ENCODE measurements at regions not wholly inside any gene's neighbourhood (a gene's known extent, or its start where the extent isn't known, plus 50 kb on each side); places are given as distances from the start of the nearest gene placed in this dataset.

GRCh38 chr1:239939602-239940001 lies 152.1 kb upstream of the FMN2 start:
- Histone ChIP-seq H3K27me3 (replicated peaks in 1 of 4; ENCODE audit: control insufficient read depth in 3 of 4, extremely low read depth in 1 of 4, insufficient read depth in 3 of 4, low read length in 3 of 4) (no peaks in the 10 kb centered on the region), H3K9me3 (ENCODE audit: insufficient read depth in 2 of 2, low read depth in 1 of 2, low read length in 1 of 2) (peaks cover 11 to 13% of the 10 kb centered on the region in 2 experiments), H3K27ac (ENCODE audit: low read depth, low read length) (no peak overlapping the region), H2BK5ac (ENCODE audit: low read depth, low read length) (no peak overlapping the region), H3K4me1 (replicated peaks in 1 of 4; ENCODE audit: control insufficient read depth in 3 of 4, insufficient read depth in 4 of 4, low read length in 3 of 4) (no peaks in the 10 kb centered on the region), H3K36me3 (ENCODE audit: control insufficient read depth in 2 of 4, insufficient read depth in 4 of 4, low read length in 3 of 4) (no peaks in the 10 kb centered on the region), H4K91ac (replicated peaks; ENCODE audit: insufficient read length, low read length) (no peak overlapping the region), H3K4ac (replicated peaks; ENCODE audit: insufficient read length, low read depth, low read length) (no peak overlapping the region), H3K79me1 (ENCODE audit: low read depth, low read length) (no peaks in the 10 kb centered on the region), H2BK120ac (replicated peaks; ENCODE audit: low read depth, low read length) (no peak overlapping the region), H3K23ac (ENCODE audit: insufficient read length) (no peak overlapping the region), H4K5ac (ENCODE audit: insufficient read length, low read depth, low read length) (no peak overlapping the region), H3K79me2 (ENCODE audit: control insufficient read depth in 1 of 2, insufficient read depth in 2 of 2, low read length in 2 of 2) (no peaks in the 10 kb centered on the region), H4K8ac (ENCODE audit: extremely low read depth, insufficient read depth, low read length) (no peak overlapping the region), H3K9ac (replicated peaks in 1 of 4; ENCODE audit: extremely low read depth in 1 of 4, low read depth in 3 of 4, low read length in 3 of 4) (no peak overlapping the region), H4K20me1 (replicated peaks in 1 of 2; ENCODE audit: control insufficient read depth in 1 of 2, insufficient read depth in 2 of 2, low read length in 2 of 2) (no peaks in the 10 kb centered on the region), H2BK15ac (ENCODE audit: low read length) (no peak overlapping the region), H3K18ac (ENCODE audit: extremely low read depth, low read length) (no peak overlapping the region), H3K56ac (replicated peaks; ENCODE audit: insufficient read length, low read depth, low read length) (no peak overlapping the region), H2AK5ac (ENCODE audit: low read depth, low read length) (no peak overlapping the region), H3K4me3 (ENCODE audit: extremely low read depth in 1 of 4, insufficient read depth in 2 of 4, low read depth in 3 of 4, low read length in 4 of 4) (no peak overlapping the region), H2BK20ac (ENCODE audit: low read length) (no peak overlapping the region), H2AFZ (ENCODE audit: low read length) (no peak overlapping the region), H3K4me2 (ENCODE audit: insufficient read depth in 1 of 2, low read depth in 2 of 2, low read length in 2 of 2) (no peak overlapping the region), H3K23me2 (ENCODE audit: low read depth, low read length) (no peaks in the 10 kb centered on the region), H2BK12ac (ENCODE audit: low read depth, low read length) (no peak overlapping the region), H3K14ac (ENCODE audit: insufficient read length) (no peak overlapping the region)
- 95% methylated on average over 2 of the region's 2 CpGs; no CpG with 5 or more reads in 1 of the 2 experiments for WGBS, 2 experiments (ENCODE audit: extremely low coverage in 1 of 2, insufficient coverage in 1 of 2, insufficient read length in 1 of 2, insufficient replicate concordance in 2 of 2, low coverage in 1 of 2, low lambda C conversion rate in 2 of 2, missing lambda C conversion rate in 1 of 2)
- no peak for DNase-seq (ENCODE audit: low read depth in 1 of 2, low spot score in 2 of 2)
- POLR2A ChIA-PET (ENCODE audit: partially characterized antibody), result no interaction called here
- TF ChIP-seq RXRA (IDR thresholded peaks at IDR 0.05; ENCODE audit: insufficient read depth, low read depth, low read length) (no peak), SAP30 (IDR thresholded peaks at IDR 0.05; ENCODE audit: insufficient read depth, insufficient replicate concordance, low read length) (no peak)
- CTCF ChIA-PET (ENCODE audit: partially characterized antibody), result interaction anchor here (0.7 to 3.5 kb wide), 3 partner anchors 12 to 1725 kb away, joined by 4 to 21 read pairs (median 4); no protein-coding TSS in a partner anchor
- no peak for FAIRE-seq

Measured in H1 (cell line).